BJ (cell line): ENCODE measurements at regions not wholly inside any gene's neighbourhood (a gene's known extent, or its start where the extent isn't known, plus 50 kb on each side); places are given as distances from the start of the nearest gene placed in this dataset.

Source experiments
- CTCF ChIA-PET: fragments of 350-600 bp; formaldehyde crosslinking; extraction: SDS; loops from one replicate; lab custom pipeline; 2021; ENCODE audit warnings: antibody characterized with exemption, inconsistent platforms; lab: Yijun Ruan, JAX
- POLR2A ChIA-PET: fragments of 300-600 bp; sonication (Branson Sonifier 250); formaldehyde crosslinking; extraction: SDS; loops from one replicate; lab custom pipeline; 2021; ENCODE audit warnings: antibody characterized with exemption; lab: Charles Lee
- DNase-seq: peaks from one replicate; pipeline ENCODE4 v3.0.0-alpha.2; 2011; ENCODE audit warnings: low read depth
- H3K27me3 ChIP-seq: 2 replicates; pipeline ENCODE4 v1.6.0; 2011; ENCODE audit warnings: low read length; ENCODE audit not compliant: control insufficient read depth, insufficient read depth
- H3K36me3 ChIP-seq: 2 replicates; pipeline ENCODE4 v1.5.1; 2011; ENCODE audit warnings: low read length; ENCODE audit not compliant: control insufficient read depth, insufficient read depth
- H3K4me3 ChIP-seq: 2 replicates; pipeline ENCODE4 v1.5.1; 2011; ENCODE audit warnings: low read depth, mild to moderate bottlenecking, control low read depth, low read length
- TF ChIP-seq, protein P1 (sequence below): IDR thresholded peaks from 2 replicates; pipeline ENCODE4 v1.5.1; 2011; ENCODE audit warnings: low read depth, mild to moderate bottlenecking, control low read depth, inconsistent platforms, low read length, moderate library complexity; ENCODE audit not compliant: insufficient read depth

DNA sequence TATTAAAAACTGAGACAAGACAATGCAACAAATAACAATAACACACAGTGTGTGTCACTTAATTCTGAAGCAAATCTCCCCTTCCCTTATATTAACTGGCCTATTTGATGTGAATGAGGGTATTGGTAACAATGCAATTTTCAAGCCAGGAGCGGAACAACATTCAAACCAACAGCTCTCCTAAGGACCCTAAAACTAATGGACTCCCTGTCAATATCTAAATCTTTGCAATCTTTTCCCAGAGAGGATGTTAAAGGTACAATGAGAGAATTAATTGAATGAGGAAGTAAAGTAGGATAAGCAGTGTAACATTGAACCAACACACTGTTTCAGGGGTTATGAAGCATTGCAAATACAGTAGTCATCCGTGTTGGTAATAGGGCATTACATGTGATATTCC is 311.7 kb downstream of the HTR1A start:
- TF ChIP-seq, protein P1, sequence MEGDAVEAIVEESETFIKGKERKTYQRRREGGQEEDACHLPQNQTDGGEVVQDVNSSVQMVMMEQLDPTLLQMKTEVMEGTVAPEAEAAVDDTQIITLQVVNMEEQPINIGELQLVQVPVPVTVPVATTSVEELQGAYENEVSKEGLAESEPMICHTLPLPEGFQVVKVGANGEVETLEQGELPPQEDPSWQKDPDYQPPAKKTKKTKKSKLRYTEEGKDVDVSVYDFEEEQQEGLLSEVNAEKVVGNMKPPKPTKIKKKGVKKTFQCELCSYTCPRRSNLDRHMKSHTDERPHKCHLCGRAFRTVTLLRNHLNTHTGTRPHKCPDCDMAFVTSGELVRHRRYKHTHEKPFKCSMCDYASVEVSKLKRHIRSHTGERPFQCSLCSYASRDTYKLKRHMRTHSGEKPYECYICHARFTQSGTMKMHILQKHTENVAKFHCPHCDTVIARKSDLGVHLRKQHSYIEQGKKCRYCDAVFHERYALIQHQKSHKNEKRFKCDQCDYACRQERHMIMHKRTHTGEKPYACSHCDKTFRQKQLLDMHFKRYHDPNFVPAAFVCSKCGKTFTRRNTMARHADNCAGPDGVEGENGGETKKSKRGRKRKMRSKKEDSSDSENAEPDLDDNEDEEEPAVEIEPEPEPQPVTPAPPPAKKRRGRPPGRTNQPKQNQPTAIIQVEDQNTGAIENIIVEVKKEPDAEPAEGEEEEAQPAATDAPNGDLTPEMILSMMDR = no peak

DNA sequence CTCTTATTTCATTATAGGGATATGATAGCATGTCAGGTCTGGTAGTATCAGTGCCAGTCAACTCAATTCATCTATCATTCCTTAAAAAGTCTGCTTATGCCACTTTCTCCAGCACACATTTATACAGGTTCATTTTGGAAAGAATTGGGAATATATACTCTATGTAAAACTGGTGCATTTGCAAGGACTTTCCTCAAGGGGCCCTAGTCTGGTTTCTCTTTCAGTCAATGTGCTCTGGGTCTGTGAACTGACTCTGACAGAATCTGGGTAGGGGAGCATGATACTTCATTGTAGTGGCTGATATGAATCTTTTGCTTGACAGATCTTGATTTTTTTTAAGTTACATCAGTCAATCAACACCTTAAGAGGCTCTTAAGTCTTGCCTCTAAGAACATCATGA is 313.9 kb downstream of the HTR1A start:
- POLR2A ChIA-PET = no interaction called here
- Histone ChIP-seq H3K36me3 (no peaks in the 10 kb centered on the region), H3K4me3 (no peak overlapping the region), H3K27me3 (no peaks in the 10 kb centered on the region)
- CTCF ChIA-PET = no interaction called here
- TF ChIP-seq, protein P1 = no peak
- DNase-seq = no peak

More for the DNA sequence above, 311.7 kb downstream of the HTR1A start:
- no peak overlapping the region for H3K4me3 ChIP-seq
- POLR2A ChIA-PET = no interaction called here
- H3K36me3 ChIP-seq = no peaks in the 10 kb centered on the region
- no peaks in the 10 kb centered on the region for H3K27me3 ChIP-seq
- DNase-seq = no peak
- CTCF ChIA-PET = no interaction called here

DNA sequence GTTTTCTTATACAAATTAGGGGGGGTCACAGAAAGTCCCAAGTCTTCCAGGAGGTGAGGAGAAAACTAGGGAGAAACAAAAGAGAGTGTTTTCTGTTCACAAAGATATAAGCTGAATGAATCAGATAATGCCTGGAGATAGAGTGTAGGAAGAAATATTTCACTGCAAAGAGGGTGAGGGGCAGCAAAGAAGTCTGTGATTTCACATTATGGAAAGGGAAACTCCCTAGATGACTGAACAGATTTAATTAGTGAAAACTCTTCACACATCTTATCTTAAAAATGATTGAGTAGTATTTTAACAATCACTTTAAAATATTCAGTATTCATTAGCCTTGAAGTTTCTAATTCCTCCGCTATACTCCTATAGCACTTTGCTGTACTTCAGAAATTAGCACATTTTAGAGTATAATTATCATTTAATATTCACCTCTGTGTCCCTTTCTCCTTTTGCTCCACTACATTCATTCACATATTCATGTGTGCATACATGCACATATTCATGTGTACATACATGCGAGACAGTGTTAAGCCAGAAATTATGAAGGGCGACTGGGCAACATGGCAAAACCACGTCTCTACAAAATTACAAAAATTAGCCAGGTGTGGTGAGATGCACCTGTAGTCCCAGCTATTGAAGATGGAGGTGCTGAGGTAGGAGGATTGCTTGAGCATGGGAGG is 332.2 kb downstream of the HTR1A start:
- TF ChIP-seq, protein P1 = no peak
- DNase-seq = no peak
- Histone ChIP-seq H3K27me3 (no peaks in the 10 kb centered on the region), H3K36me3 (no peaks in the 10 kb centered on the region), H3K4me3 (no peak overlapping the region)
- ChIA-PET CTCF (no interaction called here), POLR2A (no interaction called here)

DNA sequence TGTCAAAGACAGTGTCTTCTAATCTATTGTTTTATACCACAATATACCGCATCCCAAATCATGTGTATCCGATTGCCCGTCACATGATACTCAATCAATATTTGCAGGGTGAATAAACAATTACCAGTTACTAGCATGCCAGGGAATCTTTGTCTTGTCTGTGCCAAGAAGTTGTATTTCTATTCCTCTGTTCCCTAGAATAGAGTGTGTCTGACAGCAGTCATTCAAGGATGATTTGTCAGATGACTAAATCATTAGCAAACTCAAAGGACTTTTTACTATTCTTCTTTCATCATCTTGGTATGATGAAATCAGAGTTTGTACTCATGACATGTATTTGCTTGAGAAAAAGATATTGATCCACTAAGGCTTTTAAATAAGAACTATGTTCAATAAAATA is 348.8 kb downstream of the HTR1A start:
- no peaks in the 10 kb centered on the region for H3K27me3 ChIP-seq
- ChIA-PET POLR2A (no interaction called here), CTCF (interaction anchor here (0.6 kb wide), 1 partner anchor 356 kb away, joined by 3 read pairs; no protein-coding TSS in a partner anchor)
- no peaks in the 10 kb centered on the region for H3K36me3 ChIP-seq
- no peak for DNase-seq
- TF ChIP-seq, protein P1 = no peak
- no peak overlapping the region for H3K4me3 ChIP-seq

DNA sequence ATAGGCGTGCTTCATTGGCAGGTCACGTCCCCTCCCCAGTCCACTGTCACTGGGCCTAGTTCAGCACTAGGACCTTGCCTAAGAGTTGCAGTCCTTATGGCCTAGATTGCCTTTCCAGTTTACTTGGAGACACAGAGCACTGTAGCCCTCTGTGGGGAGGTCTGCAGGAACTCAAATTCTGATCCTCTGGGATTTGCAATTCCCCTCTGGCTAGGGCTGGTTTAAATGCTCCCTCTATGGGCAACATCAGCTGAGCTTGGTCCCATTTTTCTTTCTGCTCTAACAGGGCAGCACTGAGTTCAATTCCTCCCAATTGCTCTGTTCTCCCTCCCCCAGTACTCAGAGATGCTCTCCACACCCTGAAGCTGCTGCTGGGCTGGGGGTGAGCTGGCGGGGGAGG is 358.2 kb downstream of the HTR1A start:
- TF ChIP-seq, protein P1 = no peak
- no peak for DNase-seq
- CTCF ChIA-PET = no interaction called here
- no peak overlapping the region for H3K4me3 ChIP-seq
- no peaks in the 10 kb centered on the region for H3K36me3 ChIP-seq
- POLR2A ChIA-PET = no interaction called here
- no peaks in the 10 kb centered on the region for H3K27me3 ChIP-seq
